Spinal cord (tissue), 9 donors: ENCODE measurements at regions not wholly inside any gene's neighbourhood (a gene's known extent, or its start where the extent isn't known, plus 50 kb on each side); places are given as distances from the start of the nearest gene placed in this dataset.
"Not testable (repeated sequence)": the region's sequence is repeated elsewhere in the genome, so short reads cannot be mapped to it uniquely, and the experiment has no call there.

ENCODE experiments used
- DNase-seq, 6 donors: peaks; one replicate each; pipeline versions ENCODE4 v3.0.0 to v3.0.0-alpha.2; 2013 to 2015; ENCODE audit warnings: low spot score in 6 of 6, low read depth in 4 of 6
- H3K27ac ChIP-seq: one replicate; pipeline ENCODE4 v1.5.1; 2013; ENCODE audit warnings: low read depth, low read length, control low read depth
- H3K27me3 ChIP-seq: one replicate; pipeline ENCODE4 v1.6.1; 2013; ENCODE audit warnings: low read length; ENCODE audit not compliant: control insufficient read depth, insufficient read depth
- H3K36me3 ChIP-seq: one replicate; pipeline ENCODE4 v1.6.1; 2013; ENCODE audit warnings: low read length; ENCODE audit not compliant: control insufficient read depth, insufficient read depth
- H3K4me1 ChIP-seq: one replicate; pipeline ENCODE4 v1.6.1; 2013; ENCODE audit warnings: low read length; ENCODE audit not compliant: control insufficient read depth, insufficient read depth
- H3K4me3 ChIP-seq: one replicate; pipeline ENCODE4 v1.5.1; 2013; ENCODE audit warnings: low read depth, low read length, control low read depth
- H3K9me3 ChIP-seq: one replicate; pipeline ENCODE4 v1.6.1; 2013; ENCODE audit warnings: low read length; ENCODE audit not compliant: control insufficient read depth, insufficient read depth
- WGBS: methylation state at CpG from one replicate; pipeline ENCODE4 v1.1.5; 2013; ENCODE audit warnings: missing lambda C conversion rate; ENCODE audit not compliant: insufficient coverage; 5-methylcytosine and 5-hydroxymethylcytosine counted together
- donor health status: healthy.

- Histone ChIP-seq H3K4me1 (no peaks in the 10 kb centered on the region), H3K36me3 (no peaks in the 10 kb centered on the region), H3K9me3 (no peaks in the 10 kb centered on the region), H3K27ac (no peak overlapping the region), H3K4me3 (no peak overlapping the region), H3K27me3 (no peaks in the 10 kb centered on the region)
- DNase-seq = no peak
- WGBS = 69% methylated on average over 2 of the region's 2 CpGs
These were observed 382.7 kb downstream of the LNPK start for GRCh38 chr2:175619179-175620045.

DNA sequence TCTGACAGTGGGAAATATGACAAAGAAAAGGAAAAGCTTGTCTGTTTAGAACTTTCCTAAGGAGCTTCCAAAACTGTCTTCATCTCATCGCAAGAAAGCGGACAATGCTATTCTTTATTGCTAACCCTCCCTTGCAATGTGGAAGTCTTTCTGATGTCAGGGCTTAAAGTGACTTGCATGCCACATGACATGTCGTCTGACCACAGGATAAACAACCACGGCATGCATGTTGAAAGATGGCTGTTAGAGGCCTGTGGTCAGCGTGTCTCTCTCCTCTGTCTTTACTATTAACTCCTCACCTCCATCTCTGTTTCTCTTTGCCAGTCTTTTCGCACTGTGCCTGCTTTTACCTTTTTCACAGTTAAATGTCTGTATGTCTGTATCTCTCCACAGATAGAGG is 389.8 kb downstream of the LNPK start:
- DNase-seq = no peak
- no peaks in the 10 kb centered on the region for H3K27me3 ChIP-seq
- H3K36me3 ChIP-seq = no peaks in the 10 kb centered on the region
- H3K4me3 ChIP-seq = no peak overlapping the region
- no peaks in the 10 kb centered on the region for H3K4me1 ChIP-seq
- H3K9me3 ChIP-seq = no peaks in the 10 kb centered on the region
- WGBS = 55% methylated on average over 2 of the region's 6 CpGs
- no peak overlapping the region for H3K27ac ChIP-seq

DNA sequence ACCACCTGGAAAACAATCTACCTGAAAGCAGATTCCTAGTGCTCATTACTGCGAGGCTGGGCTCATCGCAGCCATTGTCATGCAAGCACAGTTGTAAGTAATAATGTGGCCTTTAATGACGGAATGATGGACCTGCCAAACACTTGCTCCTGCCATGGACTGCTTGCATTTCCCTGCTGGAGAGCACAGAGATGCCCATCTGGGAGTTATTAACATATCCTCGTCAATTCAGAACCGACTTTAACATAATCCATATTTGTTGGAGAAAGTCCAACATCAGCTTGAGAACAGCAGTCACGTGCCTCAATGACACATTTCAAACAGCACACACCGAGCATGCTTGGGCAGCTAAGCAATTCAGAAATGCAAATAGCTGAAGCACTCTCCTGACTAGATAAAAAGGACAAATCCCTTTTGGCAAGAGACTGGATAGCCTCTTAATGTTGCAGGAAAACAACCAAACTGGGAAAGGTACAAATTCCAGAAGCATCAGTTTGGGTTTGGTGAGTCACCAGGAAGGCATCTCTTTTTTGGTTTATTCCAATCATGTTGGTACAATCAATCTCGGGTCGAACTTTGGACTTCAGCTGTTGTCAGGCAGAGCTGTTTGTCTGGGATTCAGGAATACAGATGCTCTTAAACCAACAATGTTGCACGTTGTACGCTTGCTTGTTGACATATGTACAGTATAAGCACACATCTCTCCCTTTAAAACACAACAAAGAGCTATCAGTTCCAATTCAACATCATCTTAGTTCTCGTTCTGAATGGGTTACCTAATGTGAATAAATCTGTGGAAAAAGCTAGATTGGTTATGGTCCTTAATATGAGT is 395.8 kb downstream of the LNPK start:
- DNase-seq = peak in 2 of 6 donors; percentile 35 to 87
- H3K9me3 ChIP-seq = no peaks in the 10 kb centered on the region
- no peak overlapping the region for H3K4me3 ChIP-seq
- H3K27me3 ChIP-seq = no peaks in the 10 kb centered on the region
- no peaks in the 10 kb centered on the region for H3K36me3 ChIP-seq
- no peak overlapping the region for H3K27ac ChIP-seq
- H3K4me1 ChIP-seq = no peaks in the 10 kb centered on the region
- 45% methylated on average over 8 of the region's 12 CpGs for WGBS

DNA sequence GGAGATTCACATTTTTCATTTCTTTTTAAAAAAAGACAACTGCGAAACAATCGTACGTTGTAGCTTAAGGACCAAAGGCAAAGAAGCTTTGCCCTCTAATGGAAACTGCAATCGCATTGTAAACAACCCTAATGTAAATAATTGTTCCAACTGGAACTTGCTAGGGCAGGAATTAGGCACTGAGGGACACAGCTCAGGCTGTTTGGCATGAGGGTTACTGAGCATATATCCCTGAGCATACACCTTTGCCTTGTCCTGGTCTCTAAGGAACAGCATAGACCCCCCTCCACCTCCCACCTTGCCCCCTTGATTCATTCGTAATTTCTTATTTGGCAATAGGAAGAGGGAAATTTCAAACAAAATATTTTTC is 396.4 kb downstream of the LNPK start:
- DNase-seq = no peak

GRCh38 chr2:175601969-175602368 is 400.1 kb downstream of the LNPK start:
- H3K27ac ChIP-seq = no peak overlapping the region
- H3K36me3 ChIP-seq = no peaks in the 10 kb centered on the region
- DNase-seq = no peak
- H3K4me1 ChIP-seq = no peaks in the 10 kb centered on the region
- no peak overlapping the region for H3K4me3 ChIP-seq
- H3K9me3 ChIP-seq = no peaks in the 10 kb centered on the region
- H3K27me3 ChIP-seq = no peaks in the 10 kb centered on the region
- no CpG with 5 or more reads among the region's 1 CpG for WGBS

More for the DNA sequence above, 396.4 kb downstream of the LNPK start:
- Histone ChIP-seq H3K27ac (no peak overlapping the region), H3K27me3 (no peaks in the 10 kb centered on the region), H3K4me1 (no peaks in the 10 kb centered on the region), H3K4me3 (no peak overlapping the region), H3K36me3 (no peaks in the 10 kb centered on the region), H3K9me3 (no peaks in the 10 kb centered on the region)
- 51% methylated on average over 3 of the region's 5 CpGs for WGBS

DNA sequence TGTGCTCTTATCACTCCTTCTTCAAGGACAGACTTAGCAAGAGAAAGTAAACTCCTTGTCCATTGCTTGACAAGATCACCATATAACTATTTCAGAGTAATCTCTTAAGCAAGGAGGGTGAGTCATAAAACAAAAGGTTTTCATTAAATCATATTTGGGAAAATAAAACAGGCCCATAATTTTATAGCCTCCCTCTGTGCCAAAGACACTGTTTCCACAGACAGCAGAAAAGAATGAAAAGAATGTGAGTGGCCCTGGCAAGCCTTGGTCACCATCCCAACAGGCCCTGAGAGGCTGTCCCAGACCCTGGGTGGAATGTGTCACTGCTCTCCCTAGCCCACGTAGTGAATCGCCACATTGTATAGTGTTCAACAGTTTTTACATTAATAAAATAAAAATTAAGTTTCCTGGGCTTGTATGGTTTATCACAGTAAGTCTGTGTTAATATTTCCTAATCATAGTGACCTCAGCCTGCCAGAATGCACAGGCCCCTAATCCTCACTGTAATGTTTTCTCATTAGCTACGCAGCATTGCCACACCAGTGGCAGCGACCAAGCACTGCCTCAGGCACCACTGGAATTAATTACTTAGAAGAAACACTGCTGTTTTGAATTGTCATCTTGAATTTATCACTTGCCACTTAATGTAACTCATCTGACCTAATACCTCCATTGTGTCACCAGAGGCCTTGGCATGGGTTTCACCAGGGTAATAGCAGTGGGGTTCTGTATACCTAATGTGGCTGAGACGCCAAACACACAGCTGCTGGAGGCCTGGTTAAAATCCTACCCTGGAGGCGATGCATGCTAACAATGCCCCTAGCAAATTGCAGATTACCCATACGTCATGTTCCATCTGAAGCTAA is 401.9 kb downstream of the LNPK start:
- no peaks in the 10 kb centered on the region for H3K9me3 ChIP-seq
- H3K36me3 ChIP-seq = no peaks in the 10 kb centered on the region
- no peak overlapping the region for H3K27ac ChIP-seq
- H3K4me1 ChIP-seq = no peaks in the 10 kb centered on the region
- 76% methylated on average over 4 of the region's 7 CpGs for WGBS
- no peak overlapping the region for H3K4me3 ChIP-seq
- DNase-seq = peak in 2 of 6 donors; percentile 32 to 81
- no peaks in the 10 kb centered on the region for H3K27me3 ChIP-seq

DNA sequence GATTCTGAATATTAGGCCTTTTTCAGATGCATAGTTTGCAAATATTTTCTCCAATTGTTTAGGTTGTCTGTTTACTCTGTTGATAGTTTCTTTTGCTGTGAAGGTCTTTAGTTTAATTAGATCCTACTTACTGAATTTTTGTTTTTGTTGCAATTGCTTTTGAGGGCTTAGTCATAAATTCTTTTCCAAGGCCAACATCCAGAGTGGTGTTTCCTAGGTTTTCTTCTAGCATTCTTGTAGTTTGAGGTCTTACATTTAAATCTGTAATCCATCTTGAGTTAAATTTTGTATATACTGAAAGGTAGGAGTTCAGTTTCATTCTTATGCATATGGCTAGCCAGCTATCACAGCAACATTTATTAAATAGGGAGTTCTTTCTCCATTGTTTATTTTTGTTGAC is 404.8 kb downstream of the LNPK start:
- Histone ChIP-seq H3K4me3 (no peak overlapping the region), H3K36me3 (no peaks in the 10 kb centered on the region), H3K4me1 (no peaks in the 10 kb centered on the region), H3K27ac (no peak overlapping the region), H3K27me3 (no peaks in the 10 kb centered on the region), H3K9me3 (no peaks in the 10 kb centered on the region)
- DNase-seq = no peak

GRCh38 chr2:175595139-175595538 is 406.9 kb downstream of the LNPK start:
- no peaks in the 10 kb centered on the region for H3K27me3 ChIP-seq
- no peak overlapping the region for H3K4me3 ChIP-seq
- H3K27ac ChIP-seq = no peak overlapping the region
- no peak for DNase-seq
- H3K4me1 ChIP-seq = no peaks in the 10 kb centered on the region
- no peaks in the 10 kb centered on the region for H3K36me3 ChIP-seq
- H3K9me3 ChIP-seq = no peaks in the 10 kb centered on the region
- 100% methylated on average over 1 of the region's 4 CpGs for WGBS

DNA sequence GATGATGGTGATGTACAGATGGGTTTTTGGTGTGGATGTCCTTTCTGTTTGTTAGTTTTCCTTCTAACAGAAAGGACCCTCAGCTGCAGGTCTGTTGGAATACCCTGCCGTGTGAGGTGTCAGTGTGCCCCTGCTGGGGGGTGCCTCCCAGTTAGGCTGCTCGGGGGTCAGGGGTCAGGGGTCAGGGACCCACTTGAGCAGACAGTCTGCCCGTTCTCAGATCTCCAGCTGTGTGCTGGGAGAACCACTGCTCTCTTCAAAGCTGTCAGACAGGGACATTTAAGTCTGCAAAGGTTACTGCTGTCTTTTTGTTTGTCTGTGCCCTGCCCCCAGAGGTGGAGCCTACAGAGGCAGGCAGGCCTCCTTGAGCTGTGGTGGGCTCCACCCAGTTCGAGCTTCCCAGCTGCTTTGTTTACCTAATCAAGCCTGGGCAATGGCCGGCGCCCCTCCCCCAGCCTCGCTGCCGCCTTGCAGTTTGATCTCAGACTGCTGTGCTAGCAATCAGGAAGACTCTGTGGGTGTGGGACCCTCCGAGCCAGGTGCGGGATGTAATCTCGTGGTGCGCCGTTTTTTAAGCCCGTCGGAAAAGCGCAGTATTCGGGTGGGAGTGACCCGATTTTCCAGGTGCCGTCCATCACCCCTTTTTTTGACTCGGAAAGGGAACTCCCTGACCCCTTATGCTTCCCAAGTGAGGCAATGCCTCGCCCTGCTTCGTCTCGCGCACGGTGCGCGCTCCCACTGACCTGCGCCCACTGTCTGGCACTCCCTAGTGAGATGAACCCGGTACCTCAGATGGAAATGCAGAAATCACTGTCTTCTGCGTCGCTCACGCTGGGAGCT is 408.2 kb downstream of the LNPK start:
- not testable (repeated sequence) for H3K4me3 ChIP-seq, H3K36me3 ChIP-seq, H3K27ac ChIP-seq, H3K4me1 ChIP-seq, H3K9me3 ChIP-seq, DNase-seq, H3K27me3 ChIP-seq
- 82% methylated on average over 28 of the region's 32 CpGs for WGBS
